ENCODE measurements at regions not wholly inside any gene's neighbourhood (a gene's known extent, or its start where the extent isn't known, plus 50 kb on each side); places are given as distances from the start of the nearest gene placed in this dataset.

DNA sequence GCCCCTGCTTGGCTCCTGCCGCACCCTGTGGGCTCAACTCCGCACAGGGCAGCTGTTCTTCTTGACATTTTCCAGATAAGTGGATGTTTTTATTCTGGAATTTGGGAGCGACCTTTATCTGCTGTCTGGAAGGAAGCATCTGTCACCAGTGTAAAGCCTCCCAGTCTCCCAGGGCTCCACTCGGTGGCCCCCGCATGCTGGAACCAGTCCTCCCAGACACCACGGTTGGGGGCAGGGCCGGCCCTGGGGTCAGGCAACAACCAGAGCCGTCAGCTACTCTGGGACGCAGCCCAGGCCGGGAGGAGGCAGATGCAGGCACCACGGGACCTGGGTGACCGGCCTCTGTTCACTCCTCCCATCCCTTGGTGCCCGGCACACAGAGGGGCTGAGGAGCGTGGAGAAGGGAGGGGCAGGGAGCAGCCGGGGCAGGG is 92.8 kb upstream of the ADAMTS2 start:
- H3K27me3 ChIP-seq (replicated peaks; ENCODE audit: control insufficient read depth, insufficient read depth, low read length), result peaks cover 7% of the 10 kb centered on the region
- H3K9me3 ChIP-seq (ENCODE audit: control insufficient read depth, low read length), result no peaks in the 10 kb centered on the region
- no peaks in the 10 kb centered on the region for H3K36me3 ChIP-seq (ENCODE audit: control insufficient read depth, insufficient read depth, low read length, severe bottlenecking)
- H3K9ac ChIP-seq (ENCODE audit: low read length), result no peak overlapping the region
- H3K4me1 ChIP-seq (ENCODE audit: control insufficient read depth, insufficient read depth, low read length), result no peaks in the 10 kb centered on the region
- H3K4me3 ChIP-seq (ENCODE audit: low read length), result no peak overlapping the region
- DNase-seq (ENCODE audit: low read depth), result no peak

- DNase-seq (ENCODE audit: low read depth), result no peak
- Histone ChIP-seq H3K4me3 (ENCODE audit: low read length) (no peak overlapping the region), H3K36me3 (ENCODE audit: control insufficient read depth, insufficient read depth, low read length, severe bottlenecking) (no peaks in the 10 kb centered on the region), H3K4me1 (ENCODE audit: control insufficient read depth, insufficient read depth, low read length) (no peaks in the 10 kb centered on the region), H3K27me3 (replicated peaks; ENCODE audit: control insufficient read depth, insufficient read depth, low read length) (peaks cover 7% of the 10 kb centered on the region), H3K9me3 (ENCODE audit: control insufficient read depth, low read length) (no peaks in the 10 kb centered on the region), H3K9ac (ENCODE audit: low read length) (no peak overlapping the region)
Observed at GRCh38 chr5:179437341-179438001, 92.2 kb upstream of the ADAMTS2 start.

GRCh38 chr5:179436321-179437122 is 91.3 kb upstream of the ADAMTS2 start:
- Histone ChIP-seq H3K36me3 (ENCODE audit: control insufficient read depth, insufficient read depth, low read length, severe bottlenecking) (no peaks in the 10 kb centered on the region), H3K4me3 (ENCODE audit: low read length) (no peak overlapping the region), H3K9ac (ENCODE audit: low read length) (no peak overlapping the region), H3K4me1 (ENCODE audit: control insufficient read depth, insufficient read depth, low read length) (no peaks in the 10 kb centered on the region), H3K9me3 (ENCODE audit: control insufficient read depth, low read length) (no peaks in the 10 kb centered on the region), H3K27me3 (replicated peaks; ENCODE audit: control insufficient read depth, insufficient read depth, low read length) (peaks cover 7% of the 10 kb centered on the region)
- DNase-seq (ENCODE audit: low read depth), result no peak

GRCh38 chr5:179435731-179436315 is 90.6 kb upstream of the ADAMTS2 start:
- Histone ChIP-seq H3K27me3 (replicated peaks; ENCODE audit: control insufficient read depth, insufficient read depth, low read length) (peaks cover 7% of the 10 kb centered on the region), H3K4me3 (ENCODE audit: low read length) (no peak overlapping the region), H3K9ac (ENCODE audit: low read length) (no peak overlapping the region), H3K4me1 (ENCODE audit: control insufficient read depth, insufficient read depth, low read length) (no peaks in the 10 kb centered on the region), H3K36me3 (ENCODE audit: control insufficient read depth, insufficient read depth, low read length, severe bottlenecking) (no peaks in the 10 kb centered on the region), H3K9me3 (ENCODE audit: control insufficient read depth, low read length) (peaks cover 5% of the 10 kb centered on the region)
- DNase-seq (ENCODE audit: low read depth), result no peak

DNA sequence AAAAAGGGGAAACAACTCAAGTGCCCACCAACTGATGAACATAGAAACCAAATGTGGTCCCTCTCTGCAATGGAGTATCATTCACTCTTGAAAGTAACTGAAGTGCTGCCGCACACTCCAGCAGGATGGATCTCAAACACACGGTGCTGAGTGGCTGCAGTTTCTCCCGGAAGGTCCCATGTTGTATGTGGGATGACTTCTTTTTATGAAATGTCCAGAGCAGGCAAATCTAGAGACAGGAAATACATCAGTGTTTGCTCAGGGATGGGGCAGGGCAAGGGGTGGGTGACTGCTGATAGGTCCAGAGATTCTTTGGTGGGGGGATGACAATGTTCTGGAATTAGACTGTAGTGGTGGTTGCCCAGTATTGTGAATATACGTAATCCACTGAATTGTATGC is 89.9 kb upstream of the ADAMTS2 start:
- DNase-seq (ENCODE audit: low read depth), result no peak
- Histone ChIP-seq H3K9me3 (ENCODE audit: control insufficient read depth, low read length) (peaks cover 8% of the 10 kb centered on the region), H3K4me3 (ENCODE audit: low read length) (no peak overlapping the region), H3K36me3 (ENCODE audit: control insufficient read depth, insufficient read depth, low read length, severe bottlenecking) (no peaks in the 10 kb centered on the region), H3K27me3 (replicated peaks; ENCODE audit: control insufficient read depth, insufficient read depth, low read length) (peaks cover 7% of the 10 kb centered on the region), H3K9ac (ENCODE audit: low read length) (no peak overlapping the region), H3K4me1 (ENCODE audit: control insufficient read depth, insufficient read depth, low read length) (no peaks in the 10 kb centered on the region)

DNA sequence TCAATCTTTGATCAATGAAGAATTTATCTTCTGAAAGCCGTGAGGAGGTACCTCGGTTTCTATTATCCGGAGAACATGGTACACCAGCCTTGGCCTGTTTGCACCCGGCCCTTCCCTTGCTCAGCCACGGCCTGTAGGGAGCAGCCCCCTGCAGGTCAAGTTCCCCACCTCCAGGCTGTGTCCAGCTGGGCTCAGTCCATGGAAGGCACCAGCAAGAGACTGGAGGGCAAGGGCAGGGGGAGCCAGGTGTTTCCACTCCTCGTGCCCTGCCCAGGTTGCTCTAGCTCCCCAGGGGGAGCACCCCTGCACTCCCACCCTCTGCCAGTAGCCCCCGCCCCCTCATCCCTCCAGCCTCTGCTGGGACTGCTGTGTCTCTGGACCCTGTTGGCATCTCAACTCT is 87.3 kb upstream of the ADAMTS2 start:
- H3K27me3 ChIP-seq (replicated peaks; ENCODE audit: control insufficient read depth, insufficient read depth, low read length), result peaks cover 8% of the 10 kb centered on the region
- no peaks in the 10 kb centered on the region for H3K36me3 ChIP-seq (ENCODE audit: control insufficient read depth, insufficient read depth, low read length, severe bottlenecking)
- no peak overlapping the region for H3K4me3 ChIP-seq (ENCODE audit: low read length)
- H3K9me3 ChIP-seq (ENCODE audit: control insufficient read depth, low read length), result peaks cover 8% of the 10 kb centered on the region
- no peak overlapping the region for H3K9ac ChIP-seq (ENCODE audit: low read length)
- no peaks in the 10 kb centered on the region for H3K4me1 ChIP-seq (ENCODE audit: control insufficient read depth, insufficient read depth, low read length)
- no peak for DNase-seq (ENCODE audit: low read depth)

GRCh38 chr5:179431221-179431824 is 86.1 kb upstream of the ADAMTS2 start:
- Histone ChIP-seq H3K27me3 (replicated peaks; ENCODE audit: control insufficient read depth, insufficient read depth, low read length) (peaks cover 14% of the 10 kb centered on the region), H3K4me1 (ENCODE audit: control insufficient read depth, insufficient read depth, low read length) (no peaks in the 10 kb centered on the region), H3K36me3 (ENCODE audit: control insufficient read depth, insufficient read depth, low read length, severe bottlenecking) (no peaks in the 10 kb centered on the region), H3K9ac (ENCODE audit: low read length) (no peak overlapping the region), H3K9me3 (ENCODE audit: control insufficient read depth, low read length) (peaks cover 8% of the 10 kb centered on the region), H3K4me3 (ENCODE audit: low read length) (no peak overlapping the region)
- peak; percentile 22 for DNase-seq (ENCODE audit: low read depth)

DNA sequence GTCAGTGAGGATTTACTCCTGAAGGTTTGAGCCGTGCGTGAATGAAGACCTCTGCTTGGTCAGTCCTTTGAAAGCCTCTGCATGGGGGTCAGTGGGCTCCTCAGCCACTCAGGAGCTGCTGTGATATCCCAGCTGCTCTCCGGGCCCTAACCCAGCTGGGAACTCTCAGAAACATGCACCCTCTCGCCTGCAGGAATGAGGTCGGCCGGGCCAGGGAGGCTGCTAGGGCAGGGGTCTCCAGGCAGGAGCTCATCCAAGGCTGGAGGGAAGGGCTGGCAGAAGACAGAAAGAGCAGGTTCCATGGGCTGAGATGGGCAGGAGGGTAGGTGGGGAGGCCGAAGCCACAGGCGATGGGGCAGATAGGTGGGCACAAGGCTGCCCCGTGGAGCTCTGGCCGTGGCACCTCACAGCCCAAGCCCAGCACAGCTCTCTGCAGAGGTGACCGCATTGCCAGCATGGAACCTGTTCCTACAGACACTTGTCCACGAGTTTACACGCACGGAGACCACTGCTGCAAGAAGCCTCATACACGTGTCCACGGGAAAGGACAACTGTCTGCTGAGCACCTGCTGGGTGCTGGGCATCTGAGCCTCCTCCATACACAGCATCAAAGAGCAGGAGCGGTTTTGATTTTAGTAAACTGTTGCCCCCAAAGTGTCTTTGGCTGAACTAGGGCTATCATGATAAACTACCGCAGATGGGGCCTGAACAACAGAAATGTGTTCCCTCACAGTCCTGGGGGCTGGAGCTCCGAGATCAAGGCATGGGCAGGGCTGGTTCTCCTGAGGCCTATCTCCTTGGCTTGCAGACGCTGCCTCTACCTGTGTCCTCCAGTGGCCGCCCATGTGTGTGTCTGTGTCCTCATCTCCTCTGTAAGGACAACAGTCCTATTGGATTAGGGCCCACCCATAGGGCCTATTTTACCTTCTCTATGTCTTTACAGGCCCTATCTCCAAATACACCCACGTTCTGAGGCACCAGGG is 85.2 kb upstream of the ADAMTS2 start:
- H3K9ac ChIP-seq (ENCODE audit: low read length), result no peak overlapping the region
- DNase-seq (ENCODE audit: low read depth), result no peak
- H3K4me3 ChIP-seq (ENCODE audit: low read length), result no peak overlapping the region
- no peaks in the 10 kb centered on the region for H3K4me1 ChIP-seq (ENCODE audit: control insufficient read depth, insufficient read depth, low read length)
- no peaks in the 10 kb centered on the region for H3K36me3 ChIP-seq (ENCODE audit: control insufficient read depth, insufficient read depth, low read length, severe bottlenecking)
- peaks cover 11% of the 10 kb centered on the region for H3K9me3 ChIP-seq (ENCODE audit: control insufficient read depth, low read length)
- H3K27me3 ChIP-seq (replicated peaks; ENCODE audit: control insufficient read depth, insufficient read depth, low read length), result peaks cover 18% of the 10 kb centered on the region

GRCh38 chr5:179427676-179428056 is 82.4 kb upstream of the ADAMTS2 start:
- H3K4me3 ChIP-seq (ENCODE audit: low read length), result no peak overlapping the region
- DNase-seq (ENCODE audit: low read depth), result no peak
- H3K36me3 ChIP-seq (ENCODE audit: control insufficient read depth, insufficient read depth, low read length, severe bottlenecking), result no peaks in the 10 kb centered on the region
- H3K9ac ChIP-seq (ENCODE audit: low read length), result no peak overlapping the region
- H3K4me1 ChIP-seq (ENCODE audit: control insufficient read depth, insufficient read depth, low read length), result no peaks in the 10 kb centered on the region
- peaks cover 29% of the 10 kb centered on the region for H3K27me3 ChIP-seq (replicated peaks; ENCODE audit: control insufficient read depth, insufficient read depth, low read length)
- H3K9me3 ChIP-seq (ENCODE audit: control insufficient read depth, low read length), result peaks cover 14% of the 10 kb centered on the region

- Histone ChIP-seq H3K27me3 (replicated peaks; ENCODE audit: control insufficient read depth, insufficient read depth, low read length) (peaks cover 29% of the 10 kb centered on the region), H3K4me3 (ENCODE audit: low read length) (no peak overlapping the region), H3K36me3 (ENCODE audit: control insufficient read depth, insufficient read depth, low read length, severe bottlenecking) (no peaks in the 10 kb centered on the region), H3K4me1 (ENCODE audit: control insufficient read depth, insufficient read depth, low read length) (no peaks in the 10 kb centered on the region), H3K9me3 (ENCODE audit: control insufficient read depth, low read length) (peaks cover 14% of the 10 kb centered on the region), H3K9ac (ENCODE audit: low read length) (no peak overlapping the region)
- DNase-seq (ENCODE audit: low read depth), result no peak
Observed at GRCh38 chr5:179427032-179427675, 81.9 kb upstream of the ADAMTS2 start.
